Activated CD8-positive, alpha-beta memory T cell treated with anti-CD3 and anti-CD28 coated beads, Interleukin-2, amount 10 ng/mL, durations not matched to agents 7 days and 5 days (primary cell): ENCODE measurements at regions not wholly inside any gene's neighbourhood (a gene's known extent, or its start where the extent isn't known, plus 50 kb on each side); places are given as distances from the start of the nearest gene placed in this dataset.

Experiments
- ATAC-seq: fragments of 150-1000 bp; cut with Tn5 transposase; one replicate; pipeline ENCODE4 v1.10.0; 2021; ENCODE audit warnings: moderate library complexity
- CTCF ChIA-PET: fragments of 350-600 bp; sonication (Branson Sonifier 250); formaldehyde crosslinking; loops from one replicate; lab custom pipeline; 2021; ENCODE audit warnings: antibody characterized with exemption; lab: Charles Lee
- DNase-seq: peaks from one replicate; pipeline ENCODE4 v3.0.0-alpha.2; 2020
- H3K27ac Mint-ChIP-seq: one replicate; pipeline ENCODE4 v1.8.0; 2021; ENCODE audit warnings: mild to moderate bottlenecking, mixed read lengths
- H3K27me3 Mint-ChIP-seq: one replicate; pipeline ENCODE4 v1.8.0; 2021; ENCODE audit warnings: mixed read lengths
- H3K36me3 Mint-ChIP-seq: one replicate; pipeline ENCODE4 v1.8.0; 2021; ENCODE audit warnings: mild to moderate bottlenecking, mixed read lengths
- H3K4me1 Mint-ChIP-seq: one replicate; pipeline ENCODE4 v1.8.0; 2021; ENCODE audit warnings: mixed read lengths
- H3K4me3 Mint-ChIP-seq: one replicate; pipeline ENCODE4 v1.8.0; 2021; ENCODE audit warnings: mild to moderate bottlenecking, moderate library complexity, mixed read lengths
- H3K9me3 Mint-ChIP-seq: one replicate; pipeline ENCODE4 v1.8.0; 2022; ENCODE audit warnings: low read depth, mixed read lengths

GRCh38 chr13:85742355-85742754, 56.9 kb downstream of the SLITRK6 start:
- no peak for ATAC-seq
- H3K4me1 Mint-ChIP-seq, result no peaks in the 10 kb centered on the region
- DNase-seq, result no peak
- CTCF ChIA-PET, result no interaction called here
- no peaks in the 10 kb centered on the region for H3K36me3 Mint-ChIP-seq
- no peak overlapping the region for H3K4me3 Mint-ChIP-seq
- H3K27ac Mint-ChIP-seq, result no peak overlapping the region
- no peaks in the 10 kb centered on the region for H3K27me3 Mint-ChIP-seq
- H3K9me3 Mint-ChIP-seq, result peaks cover 2% of the 10 kb centered on the region

- Mint-ChIP-seq H3K4me1 (no peaks in the 10 kb centered on the region), H3K4me3 (no peak overlapping the region), H3K27ac (no peak overlapping the region), H3K36me3 (no peaks in the 10 kb centered on the region), H3K9me3 (peaks cover 8% of the 10 kb centered on the region), H3K27me3 (no peaks in the 10 kb centered on the region)
- ATAC-seq, result no peak
- no peak for DNase-seq
- CTCF ChIA-PET, result no interaction called here
Observed at GRCh38 chr13:85741017-85741416, 58.2 kb downstream of the SLITRK6 start.

- Mint-ChIP-seq H3K4me3 (no peak overlapping the region), H3K27me3 (no peaks in the 10 kb centered on the region), H3K4me1 (no peaks in the 10 kb centered on the region), H3K27ac (no peak overlapping the region), H3K36me3 (no peaks in the 10 kb centered on the region), H3K9me3 (peaks cover 7% of the 10 kb centered on the region)
- no peak for DNase-seq
- CTCF ChIA-PET, result no interaction called here
- ATAC-seq, result no peak
Observed at GRCh38 chr13:85738696-85739320, 60.4 kb downstream of the SLITRK6 start.

GRCh38 chr13:85737952-85738351, 61.3 kb downstream of the SLITRK6 start:
- no peak for DNase-seq
- H3K27me3 Mint-ChIP-seq, result no peaks in the 10 kb centered on the region
- no peaks in the 10 kb centered on the region for H3K36me3 Mint-ChIP-seq
- no peak overlapping the region for H3K4me3 Mint-ChIP-seq
- no peaks in the 10 kb centered on the region for H3K4me1 Mint-ChIP-seq
- CTCF ChIA-PET, result no interaction called here
- peaks cover 7% of the 10 kb centered on the region for H3K9me3 Mint-ChIP-seq
- no peak overlapping the region for H3K27ac Mint-ChIP-seq
- ATAC-seq, result no peak

GRCh38 chr13:85729296-85729695, 69.9 kb downstream of the SLITRK6 start:
- H3K4me3 Mint-ChIP-seq, result no peak overlapping the region
- CTCF ChIA-PET, result no interaction called here
- ATAC-seq, result no peak

GRCh38 chr13:85728811-85729210, 70.4 kb downstream of the SLITRK6 start:
- DNase-seq (no peak), ATAC-seq (no peak)
- Mint-ChIP-seq H3K4me1 (no peaks in the 10 kb centered on the region), H3K9me3 (no peaks in the 10 kb centered on the region), H3K27me3 (no peaks in the 10 kb centered on the region), H3K27ac (no peak overlapping the region), H3K4me3 (no peak overlapping the region), H3K36me3 (no peaks in the 10 kb centered on the region)
- CTCF ChIA-PET, result no interaction called here

More at GRCh38 chr13:85729296-85729695, 69.9 kb downstream of the SLITRK6 start:
- Mint-ChIP-seq H3K27ac (no peak overlapping the region), H3K4me1 (no peaks in the 10 kb centered on the region), H3K36me3 (no peaks in the 10 kb centered on the region), H3K27me3 (no peaks in the 10 kb centered on the region), H3K9me3 (no peaks in the 10 kb centered on the region)
- no peak for DNase-seq

GRCh38 chr13:85725433-85725832, 73.8 kb downstream of the SLITRK6 start:
- Mint-ChIP-seq H3K36me3 (no peaks in the 10 kb centered on the region), H3K27me3 (no peaks in the 10 kb centered on the region), H3K9me3 (no peaks in the 10 kb centered on the region), H3K4me1 (no peaks in the 10 kb centered on the region), H3K4me3 (no peak overlapping the region), H3K27ac (no peak overlapping the region)
- CTCF ChIA-PET, result no interaction called here
- DNase-seq, result no peak
- no peak for ATAC-seq

- Mint-ChIP-seq H3K27me3 (no peaks in the 10 kb centered on the region), H3K9me3 (no peaks in the 10 kb centered on the region), H3K27ac (no peak overlapping the region), H3K36me3 (no peaks in the 10 kb centered on the region), H3K4me1 (no peaks in the 10 kb centered on the region), H3K4me3 (no peak overlapping the region)
- DNase-seq (no peak), ATAC-seq (no peak)
- CTCF ChIA-PET, result no interaction called here
Observed at GRCh38 chr13:85724546-85725432, 74.4 kb downstream of the SLITRK6 start.

- Mint-ChIP-seq H3K4me1 (no peaks in the 10 kb centered on the region), H3K27me3 (no peaks in the 10 kb centered on the region), H3K27ac (no peak overlapping the region), H3K36me3 (no peaks in the 10 kb centered on the region), H3K4me3 (no peak overlapping the region), H3K9me3 (peaks cover 3% of the 10 kb centered on the region)
- ATAC-seq (no peak), DNase-seq (no peak)
- CTCF ChIA-PET, result no interaction called here
Observed at GRCh38 chr13:85719749-85720148, 79.5 kb downstream of the SLITRK6 start.

- Mint-ChIP-seq H3K4me1 (no peaks in the 10 kb centered on the region), H3K27me3 (no peaks in the 10 kb centered on the region), H3K9me3 (peaks cover 3% of the 10 kb centered on the region), H3K27ac (no peak overlapping the region), H3K36me3 (no peaks in the 10 kb centered on the region), H3K4me3 (no peak overlapping the region)
- ATAC-seq (no peak), DNase-seq (no peak)
- CTCF ChIA-PET, result no interaction called here
Observed at GRCh38 chr13:85717921-85718320, 81.3 kb downstream of the SLITRK6 start.

GRCh38 chr13:85710545-85710944, 88.7 kb downstream of the SLITRK6 start:
- Mint-ChIP-seq H3K27ac (no peak overlapping the region), H3K27me3 (no peaks in the 10 kb centered on the region), H3K4me3 (no peak overlapping the region), H3K4me1 (no peaks in the 10 kb centered on the region), H3K9me3 (peaks cover 4% of the 10 kb centered on the region), H3K36me3 (no peaks in the 10 kb centered on the region)
- DNase-seq (no peak), ATAC-seq (no peak)
- CTCF ChIA-PET, result no interaction called here

- CTCF ChIA-PET, result no interaction called here
- Mint-ChIP-seq H3K4me3 (no peak overlapping the region), H3K9me3 (peaks cover 3% of the 10 kb centered on the region), H3K4me1 (no peaks in the 10 kb centered on the region), H3K36me3 (no peaks in the 10 kb centered on the region), H3K27ac (no peak overlapping the region), H3K27me3 (no peaks in the 10 kb centered on the region)
- DNase-seq (no peak), ATAC-seq (no peak)
Observed at GRCh38 chr13:85709721-85710120, 89.5 kb downstream of the SLITRK6 start.

- ATAC-seq (no peak), DNase-seq (no peak)
- peaks cover 3% of the 10 kb centered on the region for H3K9me3 Mint-ChIP-seq
- CTCF ChIA-PET, result no interaction called here
- H3K36me3 Mint-ChIP-seq, result no peaks in the 10 kb centered on the region
- H3K4me3 Mint-ChIP-seq, result no peak overlapping the region
- no peaks in the 10 kb centered on the region for H3K4me1 Mint-ChIP-seq
- H3K27me3 Mint-ChIP-seq, result no peaks in the 10 kb centered on the region
- H3K27ac Mint-ChIP-seq, result no peak overlapping the region
Observed at GRCh38 chr13:85709072-85709471, 90.1 kb downstream of the SLITRK6 start.

GRCh38 chr13:85700906-85701305, 98.3 kb downstream of the SLITRK6 start:
- no peak overlapping the region for H3K4me3 Mint-ChIP-seq
- H3K36me3 Mint-ChIP-seq, result no peaks in the 10 kb centered on the region
- ATAC-seq (no peak), DNase-seq (no peak)
- H3K4me1 Mint-ChIP-seq, result no peaks in the 10 kb centered on the region
- CTCF ChIA-PET, result no interaction called here
- peaks cover 12% of the 10 kb centered on the region for H3K9me3 Mint-ChIP-seq
- H3K27me3 Mint-ChIP-seq, result no peaks in the 10 kb centered on the region
- H3K27ac Mint-ChIP-seq, result no peak overlapping the region
